Suprapubic skin (tissue), 3 donors: ENCODE measurements at regions not wholly inside any gene's neighbourhood (a gene's known extent, or its start where the extent isn't known, plus 50 kb on each side); places are given as distances from the start of the nearest gene placed in this dataset.

ENCODE experiments used
- CTCF ChIP-seq, 2 donors: fragments of 200-600 bp in 1 of 2; fragments of 450-650 bp in 1 of 2; sonication (generic) in 1 of 2; IDR thresholded peaks; one replicate each; pipeline ENCODE4 v1.5.1; 2016 to 2019; ENCODE audit warnings: antibody characterized with exemption in 2 of 2, mild to moderate bottlenecking in 1 of 2, moderate library complexity in 1 of 2
- EP300 ChIP-seq: sonication (generic); formaldehyde crosslinking; IDR thresholded peaks from one replicate; pipeline ENCODE4 v1.6.1; 2017; ENCODE audit warnings: antibody characterized with exemption
- POLR2A ChIP-seq, 2 donors: fragments of 450-650 bp; IDR thresholded peaks; one replicate each; pipeline ENCODE4 v1.6.1; 2017; ENCODE audit warnings: antibody characterized with exemption in 2 of 2, mild to moderate bottlenecking in 2 of 2, moderate library complexity in 2 of 2

GRCh38 chr1:238129677-238130076, 239.0 kb upstream of the ZP4 start:
- TF ChIP-seq EP300 (no peak), POLR2A (IDR thresholded peaks at IDR 0.05) (no peak), CTCF (IDR thresholded peaks at IDR 0.05) (no peak)
